Stomach smooth muscle (tissue), 2 donors: ENCODE measurements at regions not wholly inside any gene's neighbourhood (a gene's known extent, or its start where the extent isn't known, plus 50 kb on each side); places are given as distances from the start of the nearest gene placed in this dataset.

Experiments
- H3K27ac ChIP-seq: one replicate; pipeline ENCODE4 v1.7.0; 2013; ENCODE audit warnings: mild to moderate bottlenecking, low read length, inconsistent platforms
- H3K27me3 ChIP-seq, 2 donors: one replicate each; pipeline ENCODE4 v1.7.0; 2013; ENCODE audit warnings: low read length in 2 of 2; ENCODE audit not compliant: insufficient read depth in 2 of 2, control insufficient read depth in 1 of 2
- H3K36me3 ChIP-seq, 2 donors: one replicate each; pipeline ENCODE4 v1.7.0; 2013; ENCODE audit warnings: low read length in 2 of 2; ENCODE audit not compliant: control insufficient read depth in 2 of 2, insufficient read depth in 2 of 2
- H3K4me1 ChIP-seq: one replicate; pipeline ENCODE4 v1.7.0; 2013; ENCODE audit warnings: low read length; ENCODE audit not compliant: control insufficient read depth, insufficient read depth
- H3K4me3 ChIP-seq, 2 donors: one replicate each; pipeline ENCODE4 v1.7.0; 2013; ENCODE audit warnings: low read length in 2 of 2
- H3K9ac ChIP-seq, 2 donors: one replicate each; pipeline ENCODE4 v1.7.0; 2013; ENCODE audit warnings: low read length in 2 of 2, mild to moderate bottlenecking in 1 of 2
- H3K9me3 ChIP-seq, 2 donors: one replicate each; pipeline ENCODE4 v1.7.0; 2013; ENCODE audit warnings: low read length in 2 of 2; ENCODE audit not compliant: control insufficient read depth in 2 of 2
- donor health status: healthy.
- donor health status: Pancreatic carcinoma.

DNA sequence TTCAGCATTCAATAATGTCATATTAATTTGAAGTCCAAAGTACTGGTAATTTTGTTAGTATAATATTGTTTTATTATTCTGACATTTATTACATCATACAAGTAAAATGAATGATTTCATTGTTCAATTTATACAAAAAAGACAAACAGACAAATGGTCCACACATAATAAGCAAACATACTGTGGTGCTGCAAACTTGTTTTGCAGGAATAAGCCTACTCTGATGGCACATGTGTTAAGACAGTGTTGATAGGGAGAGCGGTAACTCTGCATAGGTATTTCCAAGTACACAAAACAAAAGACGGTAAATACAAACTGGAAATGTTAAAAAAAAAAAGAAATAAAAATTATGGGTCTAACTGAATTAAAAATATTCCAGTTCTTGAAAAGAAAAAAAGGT, 59.7 kb upstream of the DPYD start:
- Histone ChIP-seq H3K27ac (no peak overlapping the region), H3K4me3 (no peak overlapping the region), H3K4me1 (no peaks in the 10 kb centered on the region), H3K27me3 (no peaks in the 10 kb centered on the region), H3K9me3 (no peaks in the 10 kb centered on the region), H3K9ac (no peak overlapping the region), H3K36me3 (no peaks in the 10 kb centered on the region)

GRCh38 chr1:97976801-97977200, 56.0 kb upstream of the DPYD start:
- Histone ChIP-seq H3K4me3 (no peak overlapping the region), H3K4me1 (no peaks in the 10 kb centered on the region), H3K36me3 (no peaks in the 10 kb centered on the region), H3K9ac (no peak overlapping the region), H3K27me3 (no peaks in the 10 kb centered on the region), H3K9me3 (no peaks in the 10 kb centered on the region), H3K27ac (no peak overlapping the region)
